Endodermal cell (in vitro differentiated cells): ENCODE measurements at regions not wholly inside any gene's neighbourhood (a gene's known extent, or its start where the extent isn't known, plus 50 kb on each side); places are given as distances from the start of the nearest gene placed in this dataset.

Experiments used
- DNase-seq: peaks from one replicate; pipeline ENCODE4 v3.0.0-alpha.2; 2017
- H3K27ac ChIP-seq: 2 replicates; pipeline ENCODE4 v1.5.1; 2013; ENCODE audit warnings: mild to moderate bottlenecking, low read depth, low read length, moderate library complexity
- H3K27me3 ChIP-seq: 2 replicates; pipeline ENCODE4 v1.6.1; 2013; ENCODE audit warnings: mild to moderate bottlenecking, low read length, moderate library complexity; ENCODE audit not compliant: insufficient read depth, control insufficient read depth, poor library complexity, severe bottlenecking
- H3K36me3 ChIP-seq: 2 replicates; pipeline ENCODE4 v1.7.0; 2013; ENCODE audit warnings: mild to moderate bottlenecking, low read length, moderate library complexity; ENCODE audit not compliant: control insufficient read depth, insufficient read depth
- H3K4me1 ChIP-seq: one replicate; pipeline ENCODE4 v1.7.0; 2013; ENCODE audit warnings: low read length; ENCODE audit not compliant: control insufficient read depth, insufficient read depth
- H3K4me3 ChIP-seq: 2 replicates; pipeline ENCODE4 v1.5.1; 2013; ENCODE audit warnings: mild to moderate bottlenecking, low read length, moderate library complexity
- H3K9ac ChIP-seq: 2 replicates; pipeline ENCODE4 v1.6.1; 2013; ENCODE audit warnings: mild to moderate bottlenecking, low read length, moderate library complexity; ENCODE audit not compliant: poor library complexity, severe bottlenecking; ENCODE audit errors: extremely low read depth
- H3K9me3 ChIP-seq: 2 replicates; pipeline ENCODE4 v1.6.1; 2013; ENCODE audit warnings: mild to moderate bottlenecking, low read length, moderate library complexity; ENCODE audit not compliant: control insufficient read depth
- H3K27ac Mint-ChIP-seq: 2 replicates; pipeline ENCODE4 v1.8.0; 2020; ENCODE audit warnings: mixed read lengths
- H3K27me3 Mint-ChIP-seq: 2 replicates; pipeline ENCODE4 v1.8.0; 2021; ENCODE audit warnings: mild to moderate bottlenecking, mixed read lengths; ENCODE audit not compliant: insufficient read depth
- H3K36me3 Mint-ChIP-seq: 2 replicates; pipeline ENCODE4 v1.8.0; 2020; ENCODE audit warnings: low read depth, mixed read lengths
- H3K4me1 Mint-ChIP-seq: 2 replicates; pipeline ENCODE4 v1.8.0; 2020; ENCODE audit warnings: mixed read lengths
- H3K4me3 Mint-ChIP-seq: 2 replicates; pipeline ENCODE4 v1.8.0; 2020; ENCODE audit warnings: mild to moderate bottlenecking, moderate library complexity, mixed read lengths
- H3K9me3 Mint-ChIP-seq: 2 replicates; pipeline ENCODE4 v1.8.0; 2020; ENCODE audit warnings: mild to moderate bottlenecking, mixed read lengths
- CTCF ChIP-seq: fragments of 200-600 bp; sonication (generic); conservative IDR thresholded peaks from 2 replicates; pipeline ENCODE4 v1.5.0; 2021; ENCODE audit warnings: antibody characterized with exemption, mild to moderate bottlenecking
- whole genome bisulfite sequencing, 2 experiments: methylation state at CpG; one replicate each; pipeline versions ENCODE4 v1.1.5 to v1.1.7; 2013; ENCODE audit warnings: missing lambda C conversion rate in 2 of 2, mixed read lengths in 1 of 2; ENCODE audit not compliant: insufficient coverage in 1 of 2, insufficient read length in 1 of 2; 5-methylcytosine and 5-hydroxymethylcytosine counted together

GRCh38 chr9:90948156-90948555 lies 146.5 kb downstream of the SYK start:
- Mint-ChIP-seq H3K27me3 (peaks cover 11% of the 10 kb centered on the region), H3K4me1 (peaks cover 22% of the 10 kb centered on the region), H3K9me3 (no peaks in the 10 kb centered on the region), H3K36me3 (no peaks in the 10 kb centered on the region), H3K27ac (no peak overlapping the region), H3K4me3 (no peak overlapping the region)
- Histone ChIP-seq H3K4me1 (peaks cover 4% of the 10 kb centered on the region), H3K9me3 (peaks cover 11% of the 10 kb centered on the region), H3K27ac (no peak overlapping the region), H3K9ac (no peak overlapping the region), H3K27me3 (no peaks in the 10 kb centered on the region), H3K36me3 (no peaks in the 10 kb centered on the region), H3K4me3 (no peak overlapping the region)
- no peak for TF ChIP-seq CTCF
- no peak for DNase-seq
- 79 to 93% methylated on average over 3 to 6 of the region's 6 CpGs for WGBS, 2 experiments

GRCh38 chr9:90950600-90950999 lies 149.0 kb downstream of the SYK start:
- peaks cover 4% of the 10 kb centered on the region for H3K4me1 ChIP-seq
- peak overlapping the region; percentile 26 for H3K4me3 ChIP-seq
- no peaks in the 10 kb centered on the region for H3K9me3 Mint-ChIP-seq
- peaks cover 16% of the 10 kb centered on the region for H3K27me3 Mint-ChIP-seq
- no peak for DNase-seq
- 18 to 60% methylated on average over 1 to 3 of the region's 3 CpGs for WGBS, 2 experiments
- no peak overlapping the region for H3K27ac ChIP-seq
- no peak overlapping the region for H3K9ac ChIP-seq
- peaks cover 11% of the 10 kb centered on the region for H3K9me3 ChIP-seq
- H3K4me3 Mint-ChIP-seq, result no peak overlapping the region
- no peaks in the 10 kb centered on the region for H3K36me3 Mint-ChIP-seq
- H3K4me1 Mint-ChIP-seq, result peaks cover 28% of the 10 kb centered on the region
- no peak overlapping the region for H3K27ac Mint-ChIP-seq
- TF ChIP-seq CTCF, result no peak
- H3K36me3 ChIP-seq, result no peaks in the 10 kb centered on the region
- no peaks in the 10 kb centered on the region for H3K27me3 ChIP-seq

GRCh38 chr9:90953200-90953599 lies 151.6 kb downstream of the SYK start:
- Histone ChIP-seq H3K27ac (no peak overlapping the region), H3K27me3 (no peaks in the 10 kb centered on the region), H3K9me3 (peaks cover 11% of the 10 kb centered on the region), H3K9ac (no peak overlapping the region), H3K36me3 (no peaks in the 10 kb centered on the region), H3K4me3 (no peak overlapping the region), H3K4me1 (peaks cover 4% of the 10 kb centered on the region)
- no peak for TF ChIP-seq CTCF
- Mint-ChIP-seq H3K27me3 (peaks cover 24% of the 10 kb centered on the region), H3K9me3 (no peaks in the 10 kb centered on the region), H3K36me3 (no peaks in the 10 kb centered on the region), H3K4me1 (peaks cover 32% of the 10 kb centered on the region), H3K27ac (no peak overlapping the region), H3K4me3 (no peak overlapping the region)
- no peak for DNase-seq
- WGBS, 2 experiments, result 41 to 52% methylated on average over 2 to 3 of the region's 3 CpGs
